ENCODE measurements at regions not wholly inside any gene's neighbourhood (a gene's known extent, or its start where the extent isn't known, plus 50 kb on each side); places are given as distances from the start of the nearest gene placed in this dataset.

GRCh38 chr2:40556739-40557138 is 104.8 kb upstream of the SLC8A1 start:
- TF ChIP-seq CTCF (IDR thresholded peaks at IDR 0.05; ENCODE audit: borderline replicate concordance, control extremely low read depth, extremely low read depth, insufficient read depth, missing control alignments): no peak
- in situ Hi-C loops (cut with MboI; ENCODE audit: low sequenced_read_pairs, unreplicated experiment): loop anchor here (10.0 kb wide), 1 partner anchor 652 kb away; no protein-coding TSS in a partner anchor

GRCh38 chr2:40558761-40559160 is 106.9 kb upstream of the SLC8A1 start:
- DNase-seq (ENCODE audit: low spot score): no peak
- TF ChIP-seq CTCF (IDR thresholded peaks at IDR 0.05; ENCODE audit: borderline replicate concordance, control extremely low read depth, extremely low read depth, insufficient read depth, missing control alignments): no peak
- in situ Hi-C loops (cut with MboI; ENCODE audit: low sequenced_read_pairs, unreplicated experiment): loop anchor here (10.0 kb wide), 1 partner anchor 654 kb away; no protein-coding TSS in a partner anchor

More at GRCh38 chr2:40556739-40557138, 104.8 kb upstream of the SLC8A1 start:
- DNase-seq (ENCODE audit: low spot score): no peak

GRCh38 chr2:40559175-40559574 is 107.3 kb upstream of the SLC8A1 start:
- no peak for TF ChIP-seq CTCF (IDR thresholded peaks at IDR 0.05; ENCODE audit: borderline replicate concordance, control extremely low read depth, extremely low read depth, insufficient read depth, missing control alignments)
- in situ Hi-C loops (cut with MboI; ENCODE audit: low sequenced_read_pairs, unreplicated experiment): loop anchor here (10.0 kb wide), 1 partner anchor 654 kb away; no protein-coding TSS in a partner anchor
- no peak for DNase-seq (ENCODE audit: low spot score)

GRCh38 chr2:40564184-40564583 is 112.3 kb upstream of the SLC8A1 start:
- no peak for DNase-seq (ENCODE audit: low spot score)
- TF ChIP-seq CTCF (IDR thresholded peaks at IDR 0.05; ENCODE audit: borderline replicate concordance, control extremely low read depth, extremely low read depth, insufficient read depth, missing control alignments): no peak
- in situ Hi-C loops (cut with MboI; ENCODE audit: low sequenced_read_pairs, unreplicated experiment): no loop called here

- no peak for DNase-seq (ENCODE audit: low spot score)
- no peak for TF ChIP-seq CTCF (IDR thresholded peaks at IDR 0.05; ENCODE audit: borderline replicate concordance, control extremely low read depth, extremely low read depth, insufficient read depth, missing control alignments)
- in situ Hi-C loops (cut with MboI; ENCODE audit: low sequenced_read_pairs, unreplicated experiment): no loop called here
These were observed 127.4 kb upstream of the SLC8A1 start for GRCh38 chr2:40579247-40579646.

- in situ Hi-C loops (cut with MboI; ENCODE audit: low sequenced_read_pairs, unreplicated experiment): no loop called here
- TF ChIP-seq CTCF (IDR thresholded peaks at IDR 0.05; ENCODE audit: borderline replicate concordance, control extremely low read depth, extremely low read depth, insufficient read depth, missing control alignments): no peak
- no peak for DNase-seq (ENCODE audit: low spot score)
These were observed 132.5 kb upstream of the SLC8A1 start for GRCh38 chr2:40584432-40584831.

- no peak for DNase-seq (ENCODE audit: low spot score)
- in situ Hi-C loops (cut with MboI; ENCODE audit: low sequenced_read_pairs, unreplicated experiment): no loop called here
- no peak for TF ChIP-seq CTCF (IDR thresholded peaks at IDR 0.05; ENCODE audit: borderline replicate concordance, control extremely low read depth, extremely low read depth, insufficient read depth, missing control alignments)
These were observed 139.9 kb upstream of the SLC8A1 start for GRCh38 chr2:40591774-40592173.

Measured in GM13976 (cell line).